ENCODE measurements at regions not wholly inside any gene's neighbourhood (a gene's known extent, or its start where the extent isn't known, plus 50 kb on each side); places are given as distances from the start of the nearest gene placed in this dataset.

GRCh38 chr10:25786899-25787298 is 147.1 kb upstream of the MYO3A start:
- TF ChIP-seq CTCF (IDR thresholded peaks at IDR 0.05) (no peak), POLR2A (IDR thresholded peaks at IDR 0.05) (no peak)
